GM15510 (cell line): ENCODE measurements at regions not wholly inside any gene's neighbourhood (a gene's known extent, or its start where the extent isn't known, plus 50 kb on each side); places are given as distances from the start of the nearest gene placed in this dataset.

Experiments
- POLR2A ChIP-seq: IDR thresholded peaks from 3 replicates; pipeline ENCODE4 v1.6.1; 2011; ENCODE audit warnings: borderline replicate concordance; ENCODE audit not compliant: insufficient read length; ENCODE audit errors: extremely low read depth

DNA sequence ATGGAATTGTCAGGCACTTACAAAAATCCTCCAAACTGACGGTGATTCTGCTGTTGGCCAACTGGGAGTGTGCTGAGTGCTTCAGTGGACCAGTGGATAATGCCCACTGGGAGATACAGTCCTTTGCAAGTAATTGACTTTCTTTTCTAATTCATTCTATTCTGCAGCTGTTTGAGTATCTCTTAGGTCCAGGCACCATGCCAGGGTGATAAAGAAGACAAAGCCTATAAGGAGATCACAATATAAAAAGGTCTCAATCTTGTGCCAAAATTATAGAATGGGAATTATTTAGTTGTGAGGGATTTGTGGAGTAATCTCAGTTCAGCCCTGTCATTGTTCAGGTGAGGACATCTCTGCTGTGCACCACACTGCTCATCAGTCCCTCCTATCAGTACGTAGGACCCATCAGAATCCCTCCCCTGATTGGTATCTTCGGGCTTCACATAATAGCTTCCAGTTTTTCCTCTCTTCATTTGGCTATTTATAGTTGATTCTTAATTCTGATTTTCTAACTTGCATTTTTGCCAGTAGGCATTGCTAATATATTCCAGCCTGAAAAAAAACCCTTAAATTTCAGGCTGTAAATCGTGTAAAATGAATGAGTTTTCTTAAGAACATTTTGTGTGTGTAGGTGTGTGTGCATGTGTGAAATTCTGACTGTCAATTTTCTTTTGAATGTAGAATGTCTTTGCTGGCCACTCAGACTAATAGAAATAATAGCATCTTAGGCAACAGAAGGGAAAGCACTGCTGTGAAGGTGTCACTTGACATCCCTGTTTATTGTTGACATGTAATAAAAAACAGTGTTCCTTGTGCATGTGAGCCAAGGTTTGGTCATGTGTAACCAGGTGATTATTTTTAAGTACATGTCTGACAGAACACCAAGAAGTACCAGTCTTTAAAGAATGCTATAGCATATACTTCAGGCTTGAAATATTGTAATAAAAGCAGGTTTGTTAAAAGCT lies 457.6 kb upstream of the RGS6 start:
- TF ChIP-seq POLR2A = no peak

DNA sequence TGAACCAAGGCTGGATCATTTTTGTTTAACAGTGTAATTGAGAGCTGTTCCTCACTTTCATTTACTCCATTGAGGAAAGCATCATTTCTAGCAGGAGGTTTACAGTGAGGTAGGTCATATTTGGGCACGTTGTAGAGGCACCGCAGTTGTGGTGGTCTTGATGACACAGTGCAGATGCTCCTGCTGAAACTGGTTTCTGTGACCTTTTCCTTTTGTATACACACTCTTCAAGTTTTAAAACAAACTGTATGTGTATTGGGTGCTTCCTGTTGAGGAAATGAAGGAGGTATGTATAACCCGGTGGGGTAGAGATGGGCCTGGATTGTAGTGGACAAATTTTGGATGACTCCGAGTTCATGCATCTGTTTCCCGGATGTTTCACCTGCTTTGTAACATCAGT lies 456.3 kb upstream of the RGS6 start:
- TF ChIP-seq POLR2A = no peak

DNA sequence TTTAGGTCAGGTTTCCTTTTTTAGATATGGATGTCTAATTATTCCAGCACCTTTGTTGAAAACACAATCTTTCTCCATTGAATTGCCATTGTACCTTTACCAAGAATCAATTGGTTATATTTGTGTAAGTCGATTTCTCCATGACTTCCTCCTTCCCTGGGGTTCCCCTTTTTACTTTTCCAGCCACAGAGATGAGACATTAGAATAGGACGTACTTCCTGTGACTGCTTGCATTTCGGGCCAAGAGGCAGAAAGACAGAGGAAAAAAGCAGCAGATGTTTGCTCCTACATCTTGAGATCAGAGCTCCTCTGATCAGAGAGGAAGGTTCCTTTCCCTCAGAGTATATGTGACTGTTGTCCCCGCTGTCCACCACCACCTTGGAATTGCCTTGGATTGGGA lies 453.7 kb upstream of the RGS6 start:
- TF ChIP-seq POLR2A = no peak

DNA sequence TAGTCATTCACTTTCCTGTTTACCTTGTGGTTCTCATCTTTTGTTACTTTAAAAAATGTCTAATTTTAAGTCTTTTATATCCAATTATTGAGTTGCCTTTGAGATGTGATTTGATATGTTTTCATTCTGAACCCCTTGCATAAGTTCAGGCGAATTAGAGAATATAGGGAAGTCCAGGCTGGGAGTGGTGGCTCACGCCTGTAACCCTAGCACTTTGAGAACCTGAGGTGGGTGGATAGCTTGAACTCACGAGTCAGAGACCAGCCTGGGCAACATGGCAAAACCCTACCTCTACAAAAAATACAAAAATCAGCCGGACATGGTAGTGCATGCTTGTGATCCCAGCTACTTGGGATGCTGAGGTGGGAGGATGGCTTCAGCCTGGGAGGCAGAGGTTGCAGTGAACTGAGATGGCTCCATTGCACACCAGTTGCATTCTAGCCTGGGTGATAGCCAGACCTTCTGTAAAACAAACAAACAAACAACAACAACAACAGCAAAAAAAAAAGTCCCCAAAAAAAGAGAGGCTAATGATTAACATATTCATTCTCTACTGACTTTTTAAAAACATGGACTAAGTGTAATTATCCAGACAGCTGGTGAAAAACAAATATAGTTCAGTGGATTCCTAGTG lies 451.1 kb upstream of the RGS6 start:
- TF ChIP-seq POLR2A = no peak

DNA sequence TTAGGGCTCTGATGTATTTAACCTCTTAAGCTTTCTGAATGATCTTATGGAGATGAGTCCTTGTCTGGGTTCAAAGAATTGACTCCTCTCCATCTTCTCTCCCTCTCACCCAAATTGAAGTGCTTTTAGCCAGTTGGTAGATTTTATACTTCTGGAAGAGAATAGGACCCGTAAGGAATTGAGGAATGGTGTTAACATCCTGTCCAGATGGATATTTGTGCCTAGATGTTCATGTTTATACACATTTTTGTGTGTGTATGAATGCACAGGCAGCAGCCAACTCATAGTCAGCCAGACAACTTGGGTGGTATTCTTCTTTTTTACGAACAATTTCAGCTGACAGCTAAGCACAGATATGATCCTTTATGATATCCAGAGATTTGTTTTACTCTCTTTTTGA lies 449.6 kb upstream of the RGS6 start:
- TF ChIP-seq POLR2A = no peak

DNA sequence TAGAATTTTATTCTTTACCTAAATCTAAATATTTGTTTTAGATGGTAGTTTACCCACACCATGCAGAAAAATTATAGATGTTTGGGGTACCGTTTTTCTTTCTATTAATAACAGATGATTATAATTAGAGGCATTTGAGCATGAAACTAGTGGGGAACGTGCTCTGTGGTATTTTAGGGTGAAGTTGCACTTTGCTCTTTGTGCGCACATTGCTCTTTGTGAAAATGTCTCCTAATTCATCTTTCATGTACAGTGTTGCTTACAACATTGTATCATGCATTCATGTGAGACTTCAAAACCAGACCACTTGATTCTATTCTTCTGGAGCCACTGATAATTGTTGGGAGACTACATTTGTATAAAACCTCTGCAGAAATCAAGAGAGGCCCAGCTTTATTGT lies 449.1 kb upstream of the RGS6 start:
- TF ChIP-seq POLR2A = no peak

DNA sequence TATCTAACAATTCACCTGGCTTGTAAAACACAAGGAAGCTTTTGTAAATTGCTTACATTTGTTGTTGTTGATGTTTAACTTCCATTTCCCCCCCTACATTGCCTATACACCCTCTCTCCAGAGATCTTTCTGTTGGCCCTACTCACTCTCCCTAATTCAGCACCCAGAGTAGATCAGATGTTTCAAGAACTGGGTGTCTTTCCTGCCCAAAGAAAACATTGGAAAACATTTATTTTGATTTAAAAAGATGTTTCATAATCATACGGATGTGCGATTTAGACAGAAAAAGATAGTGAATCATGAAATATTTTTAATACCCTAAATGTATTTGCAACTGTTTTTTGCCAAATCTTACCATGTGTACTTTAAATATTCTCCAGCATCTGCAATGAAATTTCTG lies 446.4 kb upstream of the RGS6 start:
- no peak for TF ChIP-seq POLR2A

DNA sequence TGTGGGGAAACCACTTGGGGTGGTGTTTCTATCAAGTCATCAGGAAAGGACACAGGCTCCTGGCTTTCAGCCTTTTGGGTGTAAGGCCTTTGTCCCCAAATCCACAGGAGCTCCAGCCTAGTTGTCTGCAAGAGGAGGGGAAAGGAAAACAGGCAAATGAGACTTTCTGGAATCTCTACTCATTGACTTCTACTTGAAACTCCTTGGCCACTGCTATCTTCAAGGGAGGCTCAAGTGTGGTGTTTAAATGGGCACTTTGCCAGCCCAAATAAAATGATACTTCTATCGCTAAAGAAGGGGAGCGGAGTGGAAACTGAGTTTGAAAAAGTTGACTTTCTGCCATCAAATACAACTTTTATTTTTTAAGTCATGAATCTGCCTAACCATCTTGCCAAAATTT lies 445.9 kb upstream of the RGS6 start:
- no peak for TF ChIP-seq POLR2A

DNA sequence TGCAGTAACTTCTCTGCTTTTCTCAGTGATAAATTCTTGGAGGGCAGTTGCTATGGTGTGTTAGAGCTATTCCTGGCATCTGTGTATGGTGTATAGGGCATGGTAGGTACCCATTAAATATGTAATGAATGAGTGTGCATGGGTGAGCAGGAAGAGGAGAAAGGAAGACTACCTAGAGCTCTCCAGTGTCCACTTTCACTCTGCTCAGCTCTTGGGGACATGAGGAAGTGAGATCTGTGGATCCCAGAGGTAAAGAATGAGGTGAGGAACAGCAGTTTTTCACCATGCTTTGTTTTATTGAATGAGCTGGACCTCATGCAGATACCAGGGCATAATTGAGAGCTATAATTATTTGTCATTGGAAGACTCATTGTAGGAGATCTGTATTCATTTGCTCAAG lies 444.8 kb upstream of the RGS6 start:
- no peak for TF ChIP-seq POLR2A

DNA sequence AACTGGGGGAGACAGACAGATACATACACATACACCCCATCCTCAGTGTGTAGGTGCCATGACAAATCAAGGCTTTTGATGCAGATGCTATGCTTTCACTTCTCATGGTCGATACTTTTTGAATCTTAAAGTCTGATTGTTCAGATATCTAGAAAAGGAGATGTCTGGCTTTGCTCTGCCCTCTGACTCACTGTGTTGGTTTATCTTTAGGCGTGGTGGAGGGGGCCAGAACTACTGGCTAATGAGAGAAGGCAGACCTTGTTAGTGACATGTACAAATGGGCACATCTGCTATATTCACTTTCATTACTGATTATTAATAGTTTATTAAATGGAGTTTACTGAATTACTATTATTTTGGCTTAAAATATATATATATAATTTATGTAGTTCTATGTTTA lies 444.3 kb upstream of the RGS6 start:
- TF ChIP-seq POLR2A = no peak

DNA sequence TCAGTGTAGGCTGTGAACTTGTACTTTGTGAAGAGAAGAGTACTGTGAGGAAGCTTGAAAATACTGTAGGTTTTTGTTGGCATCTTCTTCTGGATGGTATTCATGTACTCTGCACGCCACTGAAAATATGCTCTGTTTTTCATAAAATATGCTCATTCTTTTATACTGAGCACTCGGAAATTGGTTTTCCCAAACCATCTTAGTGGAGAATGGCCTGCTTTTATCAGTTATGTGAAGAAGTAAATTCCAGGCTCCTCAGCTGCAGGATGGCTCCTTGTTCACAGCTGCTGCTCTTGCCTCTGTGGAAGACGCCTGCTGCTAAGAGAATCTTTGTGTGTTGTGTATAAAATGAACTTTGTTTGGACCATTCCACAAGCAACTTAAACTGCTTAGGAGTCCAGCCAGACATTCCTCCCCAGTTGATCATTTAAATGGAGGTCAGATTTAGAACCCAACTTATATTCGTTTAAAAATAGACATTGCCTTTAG lies 443.5 kb upstream of the RGS6 start:
- TF ChIP-seq POLR2A = no peak

DNA sequence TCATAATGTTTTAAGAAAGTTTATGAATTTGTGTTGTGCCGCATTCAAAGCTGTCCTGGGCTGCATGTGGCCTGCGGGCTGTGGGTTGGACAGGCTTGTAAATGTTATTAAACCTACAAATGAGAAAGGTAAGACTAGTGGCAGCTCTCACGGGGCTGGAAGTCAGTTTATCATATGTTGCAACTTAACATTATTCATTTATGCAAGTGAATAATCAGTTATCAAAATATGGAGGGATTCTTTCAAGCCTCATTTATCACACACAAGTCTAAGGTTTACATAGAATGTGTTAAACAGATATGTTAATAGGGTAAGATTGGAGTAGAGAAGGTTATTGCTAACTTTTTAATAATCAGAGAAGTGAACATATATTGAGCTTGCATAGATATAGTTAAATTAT lies 442.5 kb upstream of the RGS6 start:
- TF ChIP-seq POLR2A = no peak

DNA sequence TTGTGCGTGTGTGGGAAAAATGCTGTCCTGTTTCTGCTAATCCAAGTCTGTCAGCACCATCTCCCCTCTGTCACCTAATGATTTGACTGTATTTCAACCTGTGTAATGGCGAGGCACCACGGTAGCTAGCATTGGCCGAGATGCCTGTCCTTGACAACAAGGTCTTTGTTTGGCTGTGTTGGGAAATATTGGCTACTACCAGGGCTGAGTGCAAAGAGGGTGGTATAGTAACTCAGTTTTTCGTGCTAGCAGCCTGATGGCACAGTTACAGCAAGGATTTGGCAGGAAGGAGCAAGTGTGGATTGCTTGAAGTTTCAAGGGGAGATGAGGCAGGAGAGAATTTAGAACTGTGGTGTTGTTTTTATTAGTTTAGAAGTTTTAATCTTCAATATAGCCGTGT lies 440.3 kb upstream of the RGS6 start:
- no peak for TF ChIP-seq POLR2A

DNA sequence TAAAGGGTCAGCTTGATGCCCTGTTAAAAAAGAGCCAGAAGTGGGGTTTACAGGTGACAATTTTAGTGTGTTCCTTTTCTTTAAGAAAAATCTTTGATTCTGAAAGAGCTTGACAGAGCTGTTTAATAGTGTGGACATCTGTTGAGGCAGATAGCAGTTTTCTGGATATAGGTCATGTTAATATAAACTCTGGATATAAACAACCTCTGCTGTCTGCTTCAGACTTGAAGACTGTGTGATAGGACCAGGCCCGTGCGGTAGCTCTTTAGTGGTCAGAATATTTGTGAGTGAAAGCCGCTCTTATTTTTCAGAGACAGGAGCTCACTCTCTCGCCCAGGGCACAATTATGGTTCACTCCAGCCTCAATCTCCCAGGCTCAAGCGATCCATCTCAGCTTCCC lies 439.9 kb upstream of the RGS6 start:
- no peak for TF ChIP-seq POLR2A

DNA sequence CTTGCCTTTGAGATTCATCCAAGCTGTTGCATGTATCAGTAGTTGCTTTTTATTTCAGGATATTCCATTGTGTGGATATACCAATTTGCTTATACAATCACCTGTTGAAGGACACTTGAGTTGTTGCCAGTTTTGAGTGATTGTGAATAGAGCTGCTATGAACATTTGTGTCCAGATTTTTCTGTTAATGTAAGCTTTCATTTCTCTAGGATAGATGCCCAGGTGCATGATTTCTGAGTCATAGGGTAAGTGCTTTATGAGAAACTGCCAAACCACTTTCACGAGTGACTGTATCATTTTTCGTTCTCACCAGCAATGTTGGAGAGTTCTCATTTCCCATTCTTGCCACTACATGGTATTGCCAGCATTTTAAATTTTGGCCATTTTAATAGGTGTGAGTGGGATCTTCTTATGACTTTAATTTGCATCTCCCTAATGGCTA lies 434.6 kb upstream of the RGS6 start:
- TF ChIP-seq POLR2A = no peak

DNA sequence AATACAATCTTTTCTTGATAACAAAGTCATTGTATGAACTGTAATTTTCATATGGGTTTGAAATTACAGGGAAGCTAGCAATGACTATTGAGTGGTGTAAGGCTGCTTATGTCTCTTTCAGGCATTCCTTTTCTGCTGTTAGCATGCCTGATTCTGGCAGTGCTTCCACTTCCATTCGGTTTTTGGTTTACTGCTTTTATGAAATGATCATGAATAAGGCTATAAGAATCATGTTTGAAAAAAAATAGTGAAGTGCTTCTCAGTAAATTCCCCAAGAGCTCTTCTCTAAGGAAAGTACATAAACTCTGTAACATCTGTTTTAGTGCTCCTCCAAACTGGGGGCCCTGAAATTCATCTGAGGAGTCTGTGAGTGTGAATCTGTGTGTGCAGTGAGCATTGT lies 434.0 kb upstream of the RGS6 start:
- no peak for TF ChIP-seq POLR2A
